ENCODE measurements at regions not wholly inside any gene's neighbourhood (a gene's known extent, or its start where the extent isn't known, plus 50 kb on each side); places are given as distances from the start of the nearest gene placed in this dataset.

DNA sequence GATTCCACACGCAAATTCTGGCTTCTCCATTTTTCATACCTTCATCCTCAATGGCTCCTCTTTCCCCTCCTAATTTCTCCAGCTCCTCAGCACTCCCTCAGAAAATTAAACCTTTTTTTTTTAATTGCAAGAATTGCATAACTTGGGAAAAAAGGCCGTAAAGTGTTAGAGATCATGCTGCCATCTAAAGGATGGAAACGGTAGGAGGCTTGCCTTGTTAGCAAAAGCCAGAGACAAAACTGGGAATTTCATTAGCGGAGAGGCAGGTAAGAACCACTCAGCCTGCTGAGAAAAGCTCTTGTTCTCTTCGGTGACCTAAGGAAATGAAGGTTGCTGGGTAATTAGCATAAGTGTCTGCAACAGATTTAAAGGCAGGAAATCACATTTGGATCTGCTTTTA lies 204.3 kb downstream of the AEBP2 start:
- Histone ChIP-seq H3K14ac (replicated peaks; ENCODE audit: low read depth, low read length) (no peak overlapping the region), H4K5ac (ENCODE audit: low read depth, low read length) (no peak overlapping the region), H3K4ac (ENCODE audit: low read depth, low read length) (no peak overlapping the region), H2AK5ac (ENCODE audit: low read depth, low read length) (no peak overlapping the region), H3K27ac (ENCODE audit: insufficient read depth, low read length) (no peak overlapping the region), H4K8ac (ENCODE audit: low read depth in 2 of 2, low read length in 2 of 2) (peak overlapping the region in 1 of 2 experiments; percentile 64; a peak in 1 of 4 replicates), H3K23ac (ENCODE audit: low read depth, low read length) (no peak overlapping the region), H3K9me1 (ENCODE audit: insufficient read depth, low read length) (no peaks in the 10 kb centered on the region), H2AFZ (replicated peaks; ENCODE audit: low read length, poor library complexity) (no peak overlapping the region), H3K18ac (ENCODE audit: low read depth, low read length) (peak overlapping the region; percentile 24; the same call in 1 of the 2 replicates), H3K27me3 (ENCODE audit: control insufficient read depth, insufficient read depth, low read length) (no peaks in the 10 kb centered on the region), H2BK15ac (ENCODE audit: low read depth, low read length) (no peak overlapping the region), H3K4me1 (ENCODE audit: control insufficient read depth, insufficient read depth, low read length) (peaks cover 5% of the 10 kb centered on the region; the same call in 1 of the 2 replicates), H2BK20ac (ENCODE audit: low read depth, low read length) (peak overlapping the region; percentile 75; the same call in 1 of the 2 replicates), H3K36me3 (ENCODE audit: control insufficient read depth, insufficient read depth, low read length) (no peaks in the 10 kb centered on the region), H3K9me3 (ENCODE audit: control insufficient read depth, insufficient read depth, low read length) (peaks cover 12% of the 10 kb centered on the region), H3K4me3 (ENCODE audit: insufficient read depth, low read depth, low read length) (no peak overlapping the region), H4K91ac (ENCODE audit: insufficient read depth, low read depth, low read length) (no peak overlapping the region), H3K4me2 (ENCODE audit: low read depth, low read length) (no peak overlapping the region), H3K79me1 (ENCODE audit: low read depth in 1 of 2, low read length in 2 of 2) (no peaks in the 10 kb centered on the region), H2BK5ac (ENCODE audit: low read depth, low read length, poor library complexity, severe bottlenecking) (no peak overlapping the region), H3K9ac (ENCODE audit: low read depth, low read length) (no peak overlapping the region), H4K20me1 (ENCODE audit: insufficient read depth, low read length) (no peaks in the 10 kb centered on the region), H2BK120ac (ENCODE audit: low read depth, low read length) (peak overlapping the region; percentile 36; the same call in 1 of the 2 replicates), H2AK9ac (replicated peaks; ENCODE audit: low read depth, low read length, poor library complexity) (no peak overlapping the region), H3K56ac (ENCODE audit: extremely low read depth, insufficient read depth, low read length) (no peak overlapping the region)
- ChIA-PET CTCF (interaction anchor here (0.5 to 1.0 kb wide), 7 partner anchors 9 to 727 kb away, joined by 3 read pairs; no protein-coding TSS in a partner anchor), POLR2A (ENCODE audit: unreplicated experiment) (interaction anchor here (0.6 kb wide), 1 partner anchor 13 kb away, joined by 4 read pairs; no protein-coding TSS in a partner anchor)
- dilution Hi-C loops (cut with HindIII; ENCODE audit: low sequenced_read_pairs, unreplicated experiment), result no loop called here
- in situ Hi-C loops (cut with MboI; ENCODE audit: low sequenced_read_pairs), result loop anchor here (10.0 kb wide), 1 partner anchor 279 kb away; no protein-coding TSS in a partner anchor
- TF ChIP-seq CEBPB (IDR thresholded peaks at IDR 0.05; ENCODE audit: low read depth, low read length) (peak; percentile 82), MAZ (IDR thresholded peaks at IDR 0.05; ENCODE audit: borderline replicate concordance, low read depth, low read length) (no peak), POLR2A (IDR thresholded peaks at IDR 0.05; ENCODE audit: low read depth, low read length) (no peak), RAD21 (IDR thresholded peaks at IDR 0.05; ENCODE audit: low read length) (peak; percentile 64), CTCF (conservative IDR thresholded peaks at IDR 0.05; ENCODE audit: low read depth, low read length) (peak; percentile 70), SMC3 (IDR thresholded peaks at IDR 0.05; ENCODE audit: low read depth, low read length) (peak; percentile 53)
- WGBS, 2 experiments (ENCODE audit: extremely low coverage in 2 of 2, insufficient read length in 1 of 2), result no CpG with 5 or more reads among the region's 5 CpGs
- peak; percentile 56 for ATAC-seq (ENCODE audit: low read depth)
- intact Hi-C loops (cut with micrococcal nuclease), result loop anchor here (1.0 to 5.0 kb wide), 2 partner anchors 70 to 136 kb away; no protein-coding TSS in a partner anchor
- DNase-seq, result peak; percentile 68
- no TSS peak for BruUV-seq (replicated peaks)
